PFSK-1 (cell line): ENCODE measurements at regions not wholly inside any gene's neighbourhood (a gene's known extent, or its start where the extent isn't known, plus 50 kb on each side); places are given as distances from the start of the nearest gene placed in this dataset.

Source experiments
- POLR2AphosphoS5 ChIP-seq: IDR thresholded peaks from 2 replicates; pipeline ENCODE4 v1.6.1; 2012; ENCODE audit warnings: low read depth, mild to moderate bottlenecking, control low read depth, low read length, moderate library complexity
- SIN3A ChIP-seq: IDR thresholded peaks from 2 replicates; pipeline ENCODE4 v1.6.1; 2012; ENCODE audit warnings: mild to moderate bottlenecking, low read length, moderate library complexity, borderline replicate concordance; ENCODE audit not compliant: insufficient read depth
- TAF1 ChIP-seq: IDR thresholded peaks from 2 replicates; pipeline ENCODE4 v1.6.1; 2012; ENCODE audit warnings: low read length, control low read depth, borderline replicate concordance; ENCODE audit not compliant: insufficient read depth
- TF ChIP-seq, protein P1 (sequence below), 2 experiments: IDR thresholded peaks; 2 replicates each; pipeline versions ENCODE4 v1.6.1 to v1.8.0; 2011 to 2012; ENCODE audit warnings: low read depth in 2 of 2, low read length in 2 of 2, control low read depth in 1 of 2, inconsistent platforms in 1 of 2, mild to moderate bottlenecking in 1 of 2, moderate library complexity in 1 of 2; ENCODE audit not compliant: insufficient read depth in 1 of 2

DNA sequence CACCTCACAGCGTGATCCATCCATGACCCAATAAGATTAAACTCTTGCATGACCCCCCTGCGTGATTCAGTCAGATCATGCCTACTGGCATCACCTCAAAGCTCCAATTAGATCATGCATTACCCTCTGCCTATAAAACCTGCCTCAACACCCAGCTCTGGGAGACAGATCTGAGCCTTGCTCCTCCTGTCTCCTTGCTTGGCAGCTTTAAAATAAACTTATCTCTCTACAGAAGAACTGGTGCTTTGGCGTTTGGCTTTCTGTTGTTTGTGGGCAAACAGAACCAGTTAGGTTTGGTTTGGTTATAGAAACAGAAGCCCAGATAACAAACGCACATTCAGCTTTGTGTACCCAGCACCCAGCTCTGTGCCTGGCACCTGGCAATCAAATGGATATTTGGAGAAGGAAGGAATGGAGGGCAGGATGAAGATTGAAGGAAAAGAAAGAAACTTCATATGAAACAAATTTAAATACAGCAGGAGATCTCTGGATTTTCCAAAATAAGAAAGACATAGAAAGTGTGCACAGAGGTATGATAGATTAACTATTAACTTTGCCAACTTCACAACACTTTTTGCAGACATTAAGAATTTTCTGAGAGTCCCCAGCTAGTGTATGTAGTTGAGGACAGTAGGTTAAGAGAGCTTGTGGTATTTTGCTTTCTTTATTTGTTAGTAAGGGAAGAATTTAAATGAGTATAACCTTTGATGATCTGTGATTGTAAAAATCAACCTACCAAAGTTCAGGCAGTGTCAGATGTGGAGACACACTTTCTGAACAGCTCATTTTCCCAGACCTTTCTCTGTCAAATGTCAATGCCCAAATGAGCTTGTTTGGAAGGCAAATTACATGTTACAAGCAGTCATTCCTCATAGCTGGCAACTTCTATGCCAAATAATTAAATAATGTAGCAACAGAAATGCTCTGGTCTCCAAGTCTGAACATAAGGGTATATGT is 102.1 kb upstream of the ASTN2 start:
- no peak for TF ChIP-seq TAF1
- TF ChIP-seq, protein P1, sequence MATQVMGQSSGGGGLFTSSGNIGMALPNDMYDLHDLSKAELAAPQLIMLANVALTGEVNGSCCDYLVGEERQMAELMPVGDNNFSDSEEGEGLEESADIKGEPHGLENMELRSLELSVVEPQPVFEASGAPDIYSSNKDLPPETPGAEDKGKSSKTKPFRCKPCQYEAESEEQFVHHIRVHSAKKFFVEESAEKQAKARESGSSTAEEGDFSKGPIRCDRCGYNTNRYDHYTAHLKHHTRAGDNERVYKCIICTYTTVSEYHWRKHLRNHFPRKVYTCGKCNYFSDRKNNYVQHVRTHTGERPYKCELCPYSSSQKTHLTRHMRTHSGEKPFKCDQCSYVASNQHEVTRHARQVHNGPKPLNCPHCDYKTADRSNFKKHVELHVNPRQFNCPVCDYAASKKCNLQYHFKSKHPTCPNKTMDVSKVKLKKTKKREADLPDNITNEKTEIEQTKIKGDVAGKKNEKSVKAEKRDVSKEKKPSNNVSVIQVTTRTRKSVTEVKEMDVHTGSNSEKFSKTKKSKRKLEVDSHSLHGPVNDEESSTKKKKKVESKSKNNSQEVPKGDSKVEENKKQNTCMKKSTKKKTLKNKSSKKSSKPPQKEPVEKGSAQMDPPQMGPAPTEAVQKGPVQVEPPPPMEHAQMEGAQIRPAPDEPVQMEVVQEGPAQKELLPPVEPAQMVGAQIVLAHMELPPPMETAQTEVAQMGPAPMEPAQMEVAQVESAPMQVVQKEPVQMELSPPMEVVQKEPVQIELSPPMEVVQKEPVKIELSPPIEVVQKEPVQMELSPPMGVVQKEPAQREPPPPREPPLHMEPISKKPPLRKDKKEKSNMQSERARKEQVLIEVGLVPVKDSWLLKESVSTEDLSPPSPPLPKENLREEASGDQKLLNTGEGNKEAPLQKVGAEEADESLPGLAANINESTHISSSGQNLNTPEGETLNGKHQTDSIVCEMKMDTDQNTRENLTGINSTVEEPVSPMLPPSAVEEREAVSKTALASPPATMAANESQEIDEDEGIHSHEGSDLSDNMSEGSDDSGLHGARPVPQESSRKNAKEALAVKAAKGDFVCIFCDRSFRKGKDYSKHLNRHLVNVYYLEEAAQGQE (IDR thresholded peaks at IDR 0.05; ENCODE audit: insufficient read depth in 1 of 2, low read depth in 2 of 2, low read length in 2 of 2) = no peak
- TF ChIP-seq SIN3A = no peak
- TF ChIP-seq POLR2AphosphoS5 = no peak
